ENCODE measurements at regions not wholly inside any gene's neighbourhood (a gene's known extent, or its start where the extent isn't known, plus 50 kb on each side); places are given as distances from the start of the nearest gene placed in this dataset. TPM values are rescaled to one million over a fixed set of nuclear protein-coding genes. Genes with fewer than 3 reads are reported as not detected.

DNA sequence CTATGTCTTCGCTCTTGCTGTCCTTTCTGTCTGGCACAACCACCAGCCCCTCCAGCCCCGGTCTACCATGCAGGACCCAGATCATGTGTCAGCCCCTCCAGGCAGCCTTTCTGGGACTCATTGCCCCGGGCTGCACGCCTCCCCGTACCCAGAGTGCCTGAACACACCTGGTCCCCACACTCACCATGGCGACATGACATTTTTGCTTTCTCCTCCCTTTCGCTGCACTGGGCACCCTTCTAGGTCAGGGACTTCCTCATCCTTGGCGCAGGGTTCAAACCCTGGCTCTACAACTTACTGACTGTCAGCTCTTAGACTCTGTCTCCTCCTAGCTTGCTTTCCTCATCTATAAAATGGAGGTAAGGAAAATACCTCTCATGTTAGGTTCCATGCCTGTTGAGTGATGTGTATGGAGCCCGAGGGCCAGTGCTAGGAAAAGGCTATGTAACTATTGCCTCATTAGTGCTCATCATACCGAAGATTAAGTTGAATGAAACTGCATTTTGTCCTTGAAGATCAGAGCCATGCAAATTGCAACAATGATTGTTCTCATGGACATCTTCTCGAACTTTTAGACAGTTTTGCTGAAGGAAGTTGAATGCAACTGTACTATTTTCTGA is 49.7 kb upstream of the TIAM2 start:
- H3K4me3 ChIP-seq (replicated peaks in 1 of 3): no peak overlapping the region
- no peak overlapping the region for H3K27ac ChIP-seq
- H3K9me3 ChIP-seq: no peaks in the 10 kb centered on the region
- no peaks in the 10 kb centered on the region for H3K4me1 ChIP-seq
- no peak for DNase-seq
- no peaks in the 10 kb centered on the region for H3K27me3 ChIP-seq
- H3K36me3 ChIP-seq: no peaks in the 10 kb centered on the region
- 87 to 97% methylated on average over 11 of the region's 11 CpGs for WGBS, 2 donors
- intact Hi-C loops (cut with DNase I): no loop called here
- no peak for TF ChIP-seq POLR2A (IDR thresholded peaks at IDR 0.05)
- TF ChIP-seq, protein P1, sequence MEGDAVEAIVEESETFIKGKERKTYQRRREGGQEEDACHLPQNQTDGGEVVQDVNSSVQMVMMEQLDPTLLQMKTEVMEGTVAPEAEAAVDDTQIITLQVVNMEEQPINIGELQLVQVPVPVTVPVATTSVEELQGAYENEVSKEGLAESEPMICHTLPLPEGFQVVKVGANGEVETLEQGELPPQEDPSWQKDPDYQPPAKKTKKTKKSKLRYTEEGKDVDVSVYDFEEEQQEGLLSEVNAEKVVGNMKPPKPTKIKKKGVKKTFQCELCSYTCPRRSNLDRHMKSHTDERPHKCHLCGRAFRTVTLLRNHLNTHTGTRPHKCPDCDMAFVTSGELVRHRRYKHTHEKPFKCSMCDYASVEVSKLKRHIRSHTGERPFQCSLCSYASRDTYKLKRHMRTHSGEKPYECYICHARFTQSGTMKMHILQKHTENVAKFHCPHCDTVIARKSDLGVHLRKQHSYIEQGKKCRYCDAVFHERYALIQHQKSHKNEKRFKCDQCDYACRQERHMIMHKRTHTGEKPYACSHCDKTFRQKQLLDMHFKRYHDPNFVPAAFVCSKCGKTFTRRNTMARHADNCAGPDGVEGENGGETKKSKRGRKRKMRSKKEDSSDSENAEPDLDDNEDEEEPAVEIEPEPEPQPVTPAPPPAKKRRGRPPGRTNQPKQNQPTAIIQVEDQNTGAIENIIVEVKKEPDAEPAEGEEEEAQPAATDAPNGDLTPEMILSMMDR (IDR thresholded peaks at IDR 0.05): no peak

Small RNA genes lying in the stretch of these regions (small RNA-seq; reads per million reads assigned to genes)
- not detected for gene RF00096
